ENCODE measurements at regions not wholly inside any gene's neighbourhood (a gene's known extent, or its start where the extent isn't known, plus 50 kb on each side); places are given as distances from the start of the nearest gene placed in this dataset.

DNA sequence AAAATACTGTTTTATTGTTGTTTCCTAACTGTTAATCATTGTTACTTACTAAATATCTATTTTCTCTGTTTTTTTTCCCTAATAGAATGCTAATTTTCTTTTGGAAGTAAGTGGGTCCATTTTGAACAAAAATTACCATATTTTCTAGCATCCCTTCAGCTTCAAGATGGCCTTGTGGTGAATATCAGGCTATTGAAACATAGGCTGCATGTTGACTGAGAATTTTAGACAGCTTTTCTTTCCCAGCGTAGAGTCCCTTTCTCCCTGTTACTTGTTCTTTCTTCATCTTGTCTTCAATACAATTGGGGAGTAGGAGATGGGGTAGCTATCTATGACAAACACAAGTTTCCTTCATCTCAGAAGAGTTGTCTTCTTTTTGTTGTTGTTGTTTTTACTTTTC lies 397.0 kb downstream of the DOK5 start:
- no peaks in the 10 kb centered on the region for H3K79me2 ChIP-seq (ENCODE audit: insufficient read depth, low read length)
- TF ChIP-seq, protein P1, sequence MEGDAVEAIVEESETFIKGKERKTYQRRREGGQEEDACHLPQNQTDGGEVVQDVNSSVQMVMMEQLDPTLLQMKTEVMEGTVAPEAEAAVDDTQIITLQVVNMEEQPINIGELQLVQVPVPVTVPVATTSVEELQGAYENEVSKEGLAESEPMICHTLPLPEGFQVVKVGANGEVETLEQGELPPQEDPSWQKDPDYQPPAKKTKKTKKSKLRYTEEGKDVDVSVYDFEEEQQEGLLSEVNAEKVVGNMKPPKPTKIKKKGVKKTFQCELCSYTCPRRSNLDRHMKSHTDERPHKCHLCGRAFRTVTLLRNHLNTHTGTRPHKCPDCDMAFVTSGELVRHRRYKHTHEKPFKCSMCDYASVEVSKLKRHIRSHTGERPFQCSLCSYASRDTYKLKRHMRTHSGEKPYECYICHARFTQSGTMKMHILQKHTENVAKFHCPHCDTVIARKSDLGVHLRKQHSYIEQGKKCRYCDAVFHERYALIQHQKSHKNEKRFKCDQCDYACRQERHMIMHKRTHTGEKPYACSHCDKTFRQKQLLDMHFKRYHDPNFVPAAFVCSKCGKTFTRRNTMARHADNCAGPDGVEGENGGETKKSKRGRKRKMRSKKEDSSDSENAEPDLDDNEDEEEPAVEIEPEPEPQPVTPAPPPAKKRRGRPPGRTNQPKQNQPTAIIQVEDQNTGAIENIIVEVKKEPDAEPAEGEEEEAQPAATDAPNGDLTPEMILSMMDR (conservative IDR thresholded peaks at IDR 0.05; ENCODE audit: low read length): no peak
- TF ChIP-seq EZH2phosphoT487 (IDR thresholded peaks at IDR 0.05; ENCODE audit: borderline replicate concordance): no peak
- H4K20me1 ChIP-seq (ENCODE audit: insufficient read depth, low read length, poor library complexity, severe bottlenecking): no peaks in the 10 kb centered on the region
- no peaks in the 10 kb centered on the region for H3K27me3 ChIP-seq (ENCODE audit: insufficient read depth, low read length, poor library complexity, severe bottlenecking)
- no peaks in the 10 kb centered on the region for H3K36me3 ChIP-seq (ENCODE audit: insufficient read depth, low read length)
- no peaks in the 10 kb centered on the region for H3K9me3 ChIP-seq (ENCODE audit: insufficient read depth, low read depth, low read length)
- H3K9ac ChIP-seq (ENCODE audit: low read depth, low read length, poor library complexity, severe bottlenecking): no peak overlapping the region
- H3K4me3 ChIP-seq (ENCODE audit: low read length, poor library complexity, severe bottlenecking): no peak overlapping the region
- H3K9me2 ChIP-seq (replicated peaks; ENCODE audit: low read depth, low read length): no peaks in the 10 kb centered on the region
- no peaks in the 10 kb centered on the region for H3K4me1 ChIP-seq (ENCODE audit: insufficient read depth, low read length, poor library complexity, severe bottlenecking)
- no peak overlapping the region for H2AFZ ChIP-seq (ENCODE audit: low read length)
- no peaks in the 10 kb centered on the region for H3F3A ChIP-seq (ENCODE audit: low read depth)
- H3K4me2 ChIP-seq (ENCODE audit: low read depth, low read length, poor library complexity, severe bottlenecking): no peak overlapping the region

DNA sequence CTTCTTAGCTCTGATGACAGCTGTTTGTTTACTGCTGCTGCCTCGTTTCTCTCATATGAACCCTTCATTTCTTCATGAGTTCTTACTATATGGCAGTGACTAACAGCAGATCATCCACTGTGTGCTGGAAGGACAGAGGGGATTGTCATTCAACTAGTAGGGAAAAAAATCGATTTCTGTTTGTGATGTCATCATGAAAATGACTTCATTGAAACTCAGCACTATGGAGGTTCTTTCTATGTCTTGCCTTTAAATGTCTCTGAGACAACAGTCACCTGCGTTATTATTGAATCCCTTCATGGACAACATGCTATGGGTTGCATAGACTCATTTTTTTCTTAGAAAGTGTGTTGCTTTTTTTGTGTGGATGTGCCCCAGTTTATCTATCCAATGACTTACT lies 394.4 kb downstream of the DOK5 start:
- Histone ChIP-seq H4K20me1 (ENCODE audit: insufficient read depth, low read length, poor library complexity, severe bottlenecking) (no peaks in the 10 kb centered on the region), H3K9me3 (ENCODE audit: insufficient read depth, low read depth, low read length) (no peaks in the 10 kb centered on the region), H3K36me3 (ENCODE audit: insufficient read depth, low read length) (no peaks in the 10 kb centered on the region), H3K4me1 (ENCODE audit: insufficient read depth, low read length, poor library complexity, severe bottlenecking) (no peaks in the 10 kb centered on the region), H2AFZ (ENCODE audit: low read length) (no peak overlapping the region), H3K79me2 (ENCODE audit: insufficient read depth, low read length) (no peaks in the 10 kb centered on the region), H3K4me2 (ENCODE audit: low read depth, low read length, poor library complexity, severe bottlenecking) (no peak overlapping the region), H3F3A (ENCODE audit: low read depth) (no peaks in the 10 kb centered on the region), H3K9ac (ENCODE audit: low read depth, low read length, poor library complexity, severe bottlenecking) (no peak overlapping the region), H3K4me3 (ENCODE audit: low read length, poor library complexity, severe bottlenecking) (no peak overlapping the region), H3K9me2 (replicated peaks; ENCODE audit: low read depth, low read length) (no peaks in the 10 kb centered on the region), H3K27me3 (ENCODE audit: insufficient read depth, low read length, poor library complexity, severe bottlenecking) (no peaks in the 10 kb centered on the region)
- TF ChIP-seq, protein P1 (conservative IDR thresholded peaks at IDR 0.05; ENCODE audit: low read length): no peak
- TF ChIP-seq EZH2phosphoT487 (IDR thresholded peaks at IDR 0.05; ENCODE audit: borderline replicate concordance): no peak

DNA sequence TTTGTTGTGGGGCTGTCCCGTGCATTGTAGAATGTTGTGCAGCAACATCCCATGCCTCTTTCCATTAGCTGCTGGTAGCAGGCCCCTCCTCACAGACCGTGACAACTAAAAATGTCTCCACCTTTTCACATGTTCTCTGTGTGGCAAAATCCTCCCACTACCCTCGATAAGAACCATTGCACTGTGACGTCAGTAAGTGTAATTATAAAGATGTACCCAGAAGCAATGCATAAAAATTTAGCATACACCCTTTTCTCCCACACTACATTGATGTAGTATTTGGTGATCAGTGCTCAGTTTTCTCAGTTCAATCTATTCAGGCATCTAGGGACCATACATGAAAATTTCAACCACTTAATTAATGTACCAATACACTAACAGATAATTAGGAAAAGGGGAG lies 389.9 kb downstream of the DOK5 start:
- H3K4me3 ChIP-seq (ENCODE audit: low read length, poor library complexity, severe bottlenecking): no peak overlapping the region
- H3F3A ChIP-seq (ENCODE audit: low read depth): no peaks in the 10 kb centered on the region
- no peak for TF ChIP-seq EZH2phosphoT487 (IDR thresholded peaks at IDR 0.05; ENCODE audit: borderline replicate concordance)
- TF ChIP-seq, protein P1 (conservative IDR thresholded peaks at IDR 0.05; ENCODE audit: low read length): no peak
- H4K20me1 ChIP-seq (ENCODE audit: insufficient read depth, low read length, poor library complexity, severe bottlenecking): no peaks in the 10 kb centered on the region
- no peaks in the 10 kb centered on the region for H3K9me3 ChIP-seq (ENCODE audit: insufficient read depth, low read depth, low read length)
- H3K9me2 ChIP-seq (replicated peaks; ENCODE audit: low read depth, low read length): no peaks in the 10 kb centered on the region
- H2AFZ ChIP-seq (ENCODE audit: low read length): no peak overlapping the region
- H3K36me3 ChIP-seq (ENCODE audit: insufficient read depth, low read length): no peaks in the 10 kb centered on the region
- no peak overlapping the region for H3K4me2 ChIP-seq (ENCODE audit: low read depth, low read length, poor library complexity, severe bottlenecking)
- no peaks in the 10 kb centered on the region for H3K27me3 ChIP-seq (ENCODE audit: insufficient read depth, low read length, poor library complexity, severe bottlenecking)
- no peaks in the 10 kb centered on the region for H3K4me1 ChIP-seq (ENCODE audit: insufficient read depth, low read length, poor library complexity, severe bottlenecking)
- no peak overlapping the region for H3K9ac ChIP-seq (ENCODE audit: low read depth, low read length, poor library complexity, severe bottlenecking)
- no peaks in the 10 kb centered on the region for H3K79me2 ChIP-seq (ENCODE audit: insufficient read depth, low read length)
